LHCN-M2 (cell line): ENCODE measurements at regions not wholly inside any gene's neighbourhood (a gene's known extent, or its start where the extent isn't known, plus 50 kb on each side); places are given as distances from the start of the nearest gene placed in this dataset.
"Not testable (repeated sequence)": the region's sequence is repeated elsewhere in the genome, so short reads cannot be mapped to it uniquely, and the experiment has no call there.

Source experiments
- DNase-seq: peaks from one replicate; pipeline ENCODE4 v3.0.0-alpha.2; 2012; ENCODE audit warnings: low read depth

GRCh38 chr3:44128057-44128775 lies 113.5 kb upstream of the TOPAZ1 start:
- peak; percentile 10 for DNase-seq

DNA sequence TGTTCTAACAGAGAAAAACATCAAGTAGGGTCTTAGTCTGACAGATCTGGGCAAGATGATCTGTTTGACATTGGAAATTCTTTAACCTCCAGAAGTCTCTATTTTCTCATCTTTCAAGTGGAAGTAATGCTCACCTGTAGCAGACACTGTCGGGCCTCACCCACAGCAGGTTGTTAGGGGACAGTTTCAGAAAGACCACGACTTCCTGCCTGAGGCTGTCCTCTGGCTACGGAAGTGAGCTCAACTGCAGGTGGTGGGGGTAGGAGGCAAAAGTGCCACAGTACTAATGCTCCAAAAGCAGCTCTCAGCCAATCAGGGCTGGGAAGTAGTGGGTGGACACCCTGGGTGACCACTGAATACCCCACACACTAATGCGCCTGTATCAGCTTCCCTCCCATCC lies 111.4 kb upstream of the TOPAZ1 start:
- no peak for DNase-seq

- peak; percentile 15 for DNase-seq
Observed at GRCh38 chr3:44132061-44132460, 109.6 kb upstream of the TOPAZ1 start.

- no peak for DNase-seq
Observed at GRCh38 chr3:44132593-44132992, 109.1 kb upstream of the TOPAZ1 start.

DNA sequence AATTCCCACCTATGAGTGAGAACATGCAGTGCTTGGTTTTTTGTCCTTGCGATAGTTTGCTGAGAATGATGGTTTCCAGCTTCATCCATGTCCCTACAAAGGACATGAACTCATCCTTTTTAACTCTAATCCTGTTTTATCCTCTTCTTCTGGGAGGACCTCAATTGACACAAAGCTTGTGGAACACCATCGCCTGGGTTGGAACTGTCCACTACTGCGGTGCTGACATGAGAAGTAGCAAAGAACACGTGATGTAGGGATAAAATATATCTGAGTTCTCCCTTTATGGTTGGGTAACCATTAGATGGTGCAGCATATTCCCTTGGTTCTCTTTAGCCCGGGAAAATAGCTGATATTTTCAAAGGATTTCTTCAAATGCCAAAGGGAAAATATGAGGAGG lies 105.3 kb upstream of the TOPAZ1 start:
- DNase-seq = peak; percentile 26

- no peak for DNase-seq
Observed at GRCh38 chr3:44146073-44146472, 95.6 kb upstream of the TOPAZ1 start.

- DNase-seq = no peak
Observed at GRCh38 chr3:44159696-44160300, 81.9 kb upstream of the TOPAZ1 start.

GRCh38 chr3:44160818-44161217 lies 80.9 kb upstream of the TOPAZ1 start:
- no peak for DNase-seq

DNA sequence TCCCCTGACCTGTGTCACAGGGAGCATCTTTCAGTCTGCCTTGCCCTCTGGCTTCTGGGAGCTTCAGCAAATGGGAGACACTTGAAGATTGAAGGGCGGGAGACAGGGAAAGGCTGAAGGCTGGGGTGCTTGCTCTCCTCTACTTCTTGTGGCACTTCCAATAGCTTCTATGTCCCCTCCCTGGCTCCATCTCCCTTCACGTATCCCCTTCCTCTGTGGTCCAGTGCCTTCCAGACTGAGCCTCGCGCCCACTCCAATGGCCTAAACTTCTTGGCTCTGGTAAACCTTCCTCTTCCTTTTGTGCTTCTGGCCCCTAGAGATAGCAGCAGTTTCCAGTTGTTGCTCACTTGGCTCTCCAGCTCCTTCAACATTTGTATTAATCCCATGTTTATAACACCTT lies 69.8 kb upstream of the TOPAZ1 start:
- DNase-seq = no peak

DNA sequence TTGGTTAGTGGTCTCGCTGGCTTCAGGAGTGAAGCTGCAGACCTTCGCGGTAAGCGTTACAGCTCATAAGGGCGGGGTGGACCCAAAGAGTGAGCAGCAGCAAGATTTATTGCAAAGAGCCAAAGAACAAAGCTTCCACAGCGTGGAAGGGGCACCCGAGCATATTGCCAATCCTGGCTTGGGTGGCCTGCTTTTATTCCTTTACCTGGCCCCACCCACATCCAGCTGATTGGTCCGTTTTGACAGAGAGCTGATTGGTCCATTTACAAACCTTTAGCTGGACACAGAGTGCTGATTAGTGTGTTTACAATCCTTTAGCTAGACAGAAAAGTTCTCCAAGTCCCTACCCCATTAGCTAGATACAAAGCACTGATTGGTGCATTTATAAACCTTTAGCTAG lies 69.0 kb upstream of the TOPAZ1 start:
- not testable (repeated sequence) for DNase-seq

DNA sequence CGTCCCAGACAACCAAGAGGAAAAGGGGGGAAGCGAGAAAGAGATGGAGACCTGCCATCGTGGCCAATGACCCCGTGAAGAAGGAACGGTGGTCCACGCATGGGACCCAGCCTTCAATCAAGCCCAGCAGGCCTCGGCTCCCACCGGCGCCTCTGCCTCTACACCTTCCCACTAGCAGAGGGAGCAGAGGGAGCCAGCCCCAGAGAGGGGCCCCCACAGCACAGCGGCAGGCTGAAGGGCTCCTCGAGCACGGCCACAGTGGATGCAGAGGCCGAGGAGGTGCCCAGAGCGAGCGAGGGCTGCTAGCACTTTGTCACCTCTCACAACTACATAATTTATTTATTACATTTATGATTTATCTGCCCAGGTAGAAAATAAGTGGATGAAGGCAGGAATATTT lies 68.4 kb upstream of the TOPAZ1 start:
- no peak for DNase-seq

DNA sequence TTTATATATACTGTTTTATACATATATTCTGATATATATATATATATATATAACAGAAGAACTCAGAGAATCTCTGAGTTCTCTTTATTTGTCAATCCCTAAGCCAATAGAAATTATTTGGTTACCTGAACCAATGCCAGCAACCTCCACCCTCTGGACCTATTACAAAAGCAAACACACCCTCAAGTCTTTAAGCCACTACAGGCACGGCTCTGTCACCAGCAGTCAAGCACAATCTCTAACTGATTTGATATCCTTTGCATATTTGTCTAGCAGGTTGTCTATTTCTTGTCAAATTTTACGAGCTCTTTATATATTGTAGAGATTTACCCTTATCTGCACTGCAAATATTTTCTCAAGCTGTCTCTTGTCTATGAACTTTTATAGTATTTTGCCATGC lies 66.6 kb upstream of the TOPAZ1 start:
- DNase-seq = no peak

GRCh38 chr3:44179246-44179645 lies 62.4 kb upstream of the TOPAZ1 start:
- DNase-seq = no peak

- peak; percentile 13 for DNase-seq
Observed at GRCh38 chr3:44184319-44184953, 57.2 kb upstream of the TOPAZ1 start.

- DNase-seq = no peak
Observed at GRCh38 chr3:44185396-44185915, 56.2 kb upstream of the TOPAZ1 start.

- no peak for DNase-seq
Observed at GRCh38 chr3:44186111-44186672, 55.5 kb upstream of the TOPAZ1 start.

GRCh38 chr3:44186712-44187111 lies 55.0 kb upstream of the TOPAZ1 start:
- no peak for DNase-seq
